Smooth muscle cell (in vitro differentiated cells): ENCODE measurements at regions not wholly inside any gene's neighbourhood (a gene's known extent, or its start where the extent isn't known, plus 50 kb on each side); places are given as distances from the start of the nearest gene placed in this dataset.

Experiments
- DNase-seq: peaks from one replicate; lab custom pipeline; 2025; ENCODE audit not compliant: unreplicated experiment; lab: John Stamatoyannopoulos, UW
- H2AFZ ChIP-seq: fragments of 200-600 bp; sonication (generic); 2 replicates; pipeline ENCODE4 v1.6.0; 2016; ENCODE audit warnings: antibody characterized with exemption, low read depth, mild to moderate bottlenecking
- H3F3A ChIP-seq: fragments of 200-600 bp; sonication (generic); 2 replicates; pipeline ENCODE4 v1.6.0; 2017; ENCODE audit warnings: antibody characterized with exemption, low read depth
- H3K27ac ChIP-seq: fragments of 200-600 bp; sonication (generic); 2 replicates; pipeline ENCODE4 v1.5.1; 2016; ENCODE audit warnings: low read depth, mild to moderate bottlenecking
- H3K27me3 ChIP-seq: fragments of 200-600 bp; sonication (generic); 2 replicates; pipeline ENCODE4 v1.6.1; 2016; ENCODE audit warnings: low read depth, mild to moderate bottlenecking
- H3K36me3 ChIP-seq: fragments of 200-600 bp; sonication (generic); 2 replicates; pipeline ENCODE4 v1.5.1; 2016; ENCODE audit warnings: low read depth
- H3K4me1 ChIP-seq: fragments of 200-600 bp; sonication (generic); 2 replicates; pipeline ENCODE4 v1.5.1; 2016; ENCODE audit warnings: low read depth
- H3K4me2 ChIP-seq: fragments of 200-600 bp; sonication (generic); 2 replicates; pipeline ENCODE4 v1.6.0; 2016; ENCODE audit warnings: mild to moderate bottlenecking
- H3K4me3 ChIP-seq: fragments of 200-600 bp; sonication (generic); 2 replicates; pipeline ENCODE4 v1.5.1; 2016; ENCODE audit warnings: mild to moderate bottlenecking
- H3K79me2 ChIP-seq: fragments of 200-600 bp; sonication (generic); 2 replicates; pipeline ENCODE4 v1.6.0; 2016; ENCODE audit warnings: low read depth, mild to moderate bottlenecking
- H3K9ac ChIP-seq: fragments of 200-600 bp; sonication (generic); 2 replicates; pipeline ENCODE4 v1.6.0; 2016; ENCODE audit warnings: low read depth
- H3K9me3 ChIP-seq: fragments of 200-600 bp; sonication (generic); replicated peaks from 2 replicates; pipeline ENCODE4 v1.5.1; 2016; ENCODE audit warnings: low read depth
- H4K20me1 ChIP-seq: fragments of 200-600 bp; sonication (generic); 2 replicates; pipeline ENCODE4 v1.6.0; 2016; ENCODE audit warnings: low read depth
- CTCF ChIP-seq: fragments of 200-600 bp; sonication (generic); IDR thresholded peaks from 2 replicates; pipeline ENCODE4 v1.5.1; 2017; ENCODE audit warnings: borderline replicate concordance, mild to moderate bottlenecking, antibody characterized with exemption; ENCODE audit not compliant: insufficient read depth, poor library complexity, severe bottlenecking
- WGBS: methylation state at CpG from one replicate; pipeline ENCODE4 v1.1.7; 2016; ENCODE audit warnings: low lambda C conversion rate; 5-methylcytosine and 5-hydroxymethylcytosine counted together

GRCh38 chr3:88239870-88240269, 90.1 kb downstream of the C3orf38 start:
- no peak overlapping the region for H3K4me2 ChIP-seq
- H3K36me3 ChIP-seq, result no peaks in the 10 kb centered on the region
- no peak for TF ChIP-seq CTCF
- H3K27ac ChIP-seq, result no peak overlapping the region
- H3K4me3 ChIP-seq, result no peak overlapping the region
- H4K20me1 ChIP-seq, result no peaks in the 10 kb centered on the region
- no peak overlapping the region for H3K9ac ChIP-seq
- no peaks in the 10 kb centered on the region for H3K27me3 ChIP-seq
- H3K4me1 ChIP-seq, result no peaks in the 10 kb centered on the region
- H3K79me2 ChIP-seq, result no peaks in the 10 kb centered on the region
- no peaks in the 10 kb centered on the region for H3F3A ChIP-seq
- H2AFZ ChIP-seq, result no peak overlapping the region
- H3K9me3 ChIP-seq, result no peaks in the 10 kb centered on the region
- DNase-seq, result no peak
- 90% methylated on average over 4 of the region's 4 CpGs for WGBS

GRCh38 chr3:88248658-88249057, 98.9 kb downstream of the C3orf38 start:
- no peak overlapping the region for H3K4me3 ChIP-seq
- H3K4me1 ChIP-seq, result no peaks in the 10 kb centered on the region
- H2AFZ ChIP-seq, result no peak overlapping the region
- no peaks in the 10 kb centered on the region for H3K9me3 ChIP-seq
- H3K79me2 ChIP-seq, result no peaks in the 10 kb centered on the region
- no peak for TF ChIP-seq CTCF
- DNase-seq, result no peak
- H4K20me1 ChIP-seq, result no peaks in the 10 kb centered on the region
- no peaks in the 10 kb centered on the region for H3F3A ChIP-seq
- H3K9ac ChIP-seq, result no peak overlapping the region
- no peak overlapping the region for H3K27ac ChIP-seq
- no peak overlapping the region for H3K4me2 ChIP-seq
- no peaks in the 10 kb centered on the region for H3K27me3 ChIP-seq
- no peaks in the 10 kb centered on the region for H3K36me3 ChIP-seq

GRCh38 chr3:88259045-88259444, 109.3 kb downstream of the C3orf38 start:
- Histone ChIP-seq H3K79me2 (no peaks in the 10 kb centered on the region), H3K27me3 (peaks cover 3% of the 10 kb centered on the region), H3K27ac (no peak overlapping the region), H3K9ac (no peak overlapping the region), H3K9me3 (no peaks in the 10 kb centered on the region), H2AFZ (no peak overlapping the region), H4K20me1 (no peaks in the 10 kb centered on the region), H3K4me1 (no peaks in the 10 kb centered on the region), H3K36me3 (no peaks in the 10 kb centered on the region), H3K4me3 (no peak overlapping the region), H3F3A (no peaks in the 10 kb centered on the region), H3K4me2 (no peak overlapping the region)
- no peak for DNase-seq
- WGBS, result 88% methylated on average over 4 of the region's 4 CpGs
- TF ChIP-seq CTCF, result no peak

- H3K79me2 ChIP-seq, result no peaks in the 10 kb centered on the region
- no peaks in the 10 kb centered on the region for H3K36me3 ChIP-seq
- no peaks in the 10 kb centered on the region for H3F3A ChIP-seq
- H3K9me3 ChIP-seq, result no peaks in the 10 kb centered on the region
- no peaks in the 10 kb centered on the region for H4K20me1 ChIP-seq
- H3K4me2 ChIP-seq, result no peak overlapping the region
- TF ChIP-seq CTCF, result no peak
- no peak overlapping the region for H3K9ac ChIP-seq
- H3K4me3 ChIP-seq, result no peak overlapping the region
- no peaks in the 10 kb centered on the region for H3K4me1 ChIP-seq
- WGBS, result 86% methylated on average over 4 of the region's 4 CpGs
- H3K27me3 ChIP-seq, result no peaks in the 10 kb centered on the region
- DNase-seq, result no peak
- no peak overlapping the region for H2AFZ ChIP-seq
- H3K27ac ChIP-seq, result no peak overlapping the region
Measured at GRCh38 chr3:88262527-88262926, 112.8 kb downstream of the C3orf38 start.
